NCI-H510A treated with DMSO at 0.1 percent for 48 hours (cell line): ENCODE measurements at regions not wholly inside any gene's neighbourhood (a gene's known extent, or its start where the extent isn't known, plus 50 kb on each side); places are given as distances from the start of the nearest gene placed in this dataset.
"Not testable (repeated sequence)": the region's sequence is repeated elsewhere in the genome, so short reads cannot be mapped to it uniquely, and the experiment has no call there.

Experiments used
- DNase-seq: peaks from one replicate; lab custom pipeline; 2025; lab: John Stamatoyannopoulos, UW

GRCh38 chr1:115531631-115532264 is 110.0 kb upstream of the VANGL1 start:
- DNase-seq, result no peak

GRCh38 chr1:115530407-115530806 is 111.4 kb upstream of the VANGL1 start:
- DNase-seq, result no peak

GRCh38 chr1:115529216-115529897 is 112.4 kb upstream of the VANGL1 start:
- no peak for DNase-seq

GRCh38 chr1:115528336-115528735 is 113.4 kb upstream of the VANGL1 start:
- DNase-seq, result not testable (repeated sequence)

- no peak for DNase-seq
Measured at GRCh38 chr1:115527746-115528145, 114.0 kb upstream of the VANGL1 start.

- no peak for DNase-seq
Measured at GRCh38 chr1:115526900-115527299, 114.9 kb upstream of the VANGL1 start.

GRCh38 chr1:115524236-115524635 is 117.5 kb upstream of the VANGL1 start:
- no peak for DNase-seq

GRCh38 chr1:115522386-115522785 is 119.4 kb upstream of the VANGL1 start:
- DNase-seq, result no peak

- no peak for DNase-seq
Measured at GRCh38 chr1:115515270-115515669, 126.5 kb upstream of the VANGL1 start.

- not testable (repeated sequence) for DNase-seq
Measured at GRCh38 chr1:115510226-115510625, 131.5 kb upstream of the VANGL1 start.

GRCh38 chr1:115507901-115508300 is 133.9 kb upstream of the VANGL1 start:
- no peak for DNase-seq

GRCh38 chr1:115506924-115507589 is 134.7 kb upstream of the VANGL1 start:
- DNase-seq, result peak; percentile 3

- DNase-seq, result no peak
Measured at GRCh38 chr1:115506518-115506917, 135.3 kb upstream of the VANGL1 start.

- DNase-seq, result peak; percentile 23
Measured at GRCh38 chr1:115505148-115505571, 136.6 kb upstream of the VANGL1 start.

- not testable (repeated sequence) for DNase-seq
Measured at GRCh38 chr1:115502183-115502582, 139.6 kb upstream of the VANGL1 start.

- no peak for DNase-seq
Measured at GRCh38 chr1:115501476-115501875, 140.3 kb upstream of the VANGL1 start.

- DNase-seq, result no peak
Measured at GRCh38 chr1:115499253-115499652, 142.5 kb upstream of the VANGL1 start.

- DNase-seq, result no peak
Measured at GRCh38 chr1:115496904-115497527, 144.8 kb upstream of the VANGL1 start.

- no peak for DNase-seq
Measured at GRCh38 chr1:115495625-115496024, 146.1 kb upstream of the VANGL1 start.

- no peak for DNase-seq
Measured at GRCh38 chr1:115495111-115495510, 146.7 kb upstream of the VANGL1 start.

- no peak for DNase-seq
Measured at GRCh38 chr1:115493834-115494233, 147.9 kb upstream of the VANGL1 start.

GRCh38 chr1:115492880-115493279 is 148.9 kb upstream of the VANGL1 start:
- DNase-seq, result no peak
